Jurkat, Clone E6-1 (cell line): ENCODE measurements at regions not wholly inside any gene's neighbourhood (a gene's known extent, or its start where the extent isn't known, plus 50 kb on each side); places are given as distances from the start of the nearest gene placed in this dataset.

ENCODE experiments used
- DNase-seq: peaks from one replicate; pipeline ENCODE4 v3.0.0-alpha.2; 2011; ENCODE audit warnings: low read depth, low spot score
- H3K4me3 ChIP-seq: 2 replicates; pipeline ENCODE4 v1.5.1; 2011; ENCODE audit warnings: mild to moderate bottlenecking, low read length, control low read depth, moderate library complexity

- DNase-seq, result no peak
- H3K4me3 ChIP-seq, result no peak overlapping the region
Observed at GRCh38 chr12:94079566-94080340, 68.6 kb upstream of the PLXNC1 start.

- DNase-seq, result no peak
- H3K4me3 ChIP-seq, result no peak overlapping the region
Observed at GRCh38 chr12:94080341-94081009, 67.9 kb upstream of the PLXNC1 start.

GRCh38 chr12:94082690-94083089 is 65.7 kb upstream of the PLXNC1 start:
- no peak for DNase-seq
- H3K4me3 ChIP-seq, result no peak overlapping the region

- H3K4me3 ChIP-seq, result no peak overlapping the region
- no peak for DNase-seq
Observed at GRCh38 chr12:94089891-94090290, 58.5 kb upstream of the PLXNC1 start.

GRCh38 chr12:94091624-94092023 is 56.8 kb upstream of the PLXNC1 start:
- DNase-seq, result no peak
- H3K4me3 ChIP-seq, result no peak overlapping the region

- H3K4me3 ChIP-seq, result no peak overlapping the region
- DNase-seq, result no peak
Observed at GRCh38 chr12:94092516-94093241, 55.7 kb upstream of the PLXNC1 start.

- H3K4me3 ChIP-seq, result no peak overlapping the region
- DNase-seq, result no peak
Observed at GRCh38 chr12:94094700-94095099, 53.7 kb upstream of the PLXNC1 start.

GRCh38 chr12:94095618-94096017 is 52.8 kb upstream of the PLXNC1 start:
- H3K4me3 ChIP-seq, result no peak overlapping the region
- DNase-seq, result no peak

- H3K4me3 ChIP-seq, result no peak overlapping the region
- no peak for DNase-seq
Observed at GRCh38 chr12:94098466-94098865, 49.9 kb upstream of the PLXNC1 start.
